ENCODE measurements at regions not wholly inside any gene's neighbourhood (a gene's known extent, or its start where the extent isn't known, plus 50 kb on each side); places are given as distances from the start of the nearest gene placed in this dataset.

DNA sequence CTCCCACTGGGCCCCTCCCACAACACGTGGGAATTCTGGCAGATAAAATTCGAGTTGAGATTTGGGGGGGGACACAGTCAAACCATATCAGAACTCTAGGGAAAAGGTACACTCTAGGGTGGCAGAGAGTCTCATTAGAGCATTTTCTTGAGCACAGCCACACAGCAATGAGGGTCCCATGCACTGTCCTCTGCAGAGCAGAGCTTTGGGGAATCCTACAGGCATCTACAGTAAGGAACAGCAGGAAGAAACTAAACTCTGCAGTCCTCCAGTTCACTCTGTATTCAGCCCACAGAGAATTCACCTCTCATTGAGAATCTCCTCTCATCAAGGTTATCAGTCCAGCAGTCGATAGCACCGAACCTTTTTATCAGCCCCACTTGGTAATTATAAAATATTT is 438.6 kb upstream of the NOX3 start:
- TF ChIP-seq EZH2 (IDR thresholded peaks at IDR 0.05; ENCODE audit: insufficient read depth, poor library complexity, severe bottlenecking) (no peak), EZH2phosphoT487 (IDR thresholded peaks at IDR 0.05; ENCODE audit: insufficient read depth, low read depth) (no peak)

Data from GM23248 (cell line).